A549 (cell line): ENCODE measurements at regions not wholly inside any gene's neighbourhood (a gene's known extent, or its start where the extent isn't known, plus 50 kb on each side); places are given as distances from the start of the nearest gene placed in this dataset.

Source experiments
- ATAC-seq, 2 experiments: fragments of 200-7000 bp in 1 of 2; fragments of >200 bp in 1 of 2; cut with Nextera tagmentation in 1 of 2; cut with Tn5 transposase in 1 of 2; 3 replicates each; pipeline versions ENCODE4 v1.8.0 to v1.9.1; 2018 to 2020; ENCODE audit warnings: mild to moderate bottlenecking in 1 of 2, moderate library complexity in 1 of 2
- CTCF ChIA-PET: fragments of 300-600 bp; sonication (Branson Sonifier 250); formaldehyde crosslinking; extraction: SDS; loops from one replicate; lab custom pipeline; 2021; ENCODE audit warnings: antibody characterized with exemption, inconsistent platforms; lab: Yijun Ruan, JAX
- POLR2A ChIA-PET: fragments of 350-600 bp; formaldehyde crosslinking; extraction: SDS; loops from one replicate; lab custom pipeline; 2021; ENCODE audit warnings: antibody characterized with exemption, inconsistent platforms; lab: Yijun Ruan, JAX
- DNase-seq, 2 experiments: peaks; one replicate each; pipeline versions ENCODE4 v3.0.0 to v3.0.0-alpha.2; 2011 to 2016; ENCODE audit warnings: low read depth in 1 of 2, low spot score in 1 of 2
- FAIRE-seq: peaks from 2 replicates; lab custom pipeline; 2011; peaks lifted over from hg19 to GRCh38; lab: Jason Lieb, UNC
- H3K27ac ChIP-seq, 2 experiments: fragments of >200 bp; sonication (Bioruptor Twin); formaldehyde crosslinking; 3 replicates each; pipeline ENCODE4 v1.5.1; 2016 to 2017
- H3K4me1 ChIP-seq: fragments of >200 bp; sonication (Bioruptor Twin); formaldehyde crosslinking; 3 replicates; pipeline ENCODE4 v1.6.1; 2016
- H3K4me2 ChIP-seq: fragments of >200 bp; sonication (Bioruptor Twin); formaldehyde crosslinking; 3 replicates; pipeline ENCODE4 v1.6.1; 2016
- H3K4me3 ChIP-seq: fragments of >200 bp; sonication (Bioruptor Twin); formaldehyde crosslinking; 3 replicates; pipeline ENCODE4 v1.5.1; 2016
- H3K9me3 ChIP-seq: fragments of >200 bp; sonication (Bioruptor Twin); formaldehyde crosslinking; 3 replicates; pipeline ENCODE4 v1.6.1; 2016
- CBX2 ChIP-seq: fragments of 200-600 bp; sonication (generic); IDR thresholded peaks from 2 replicates; pipeline ENCODE4 v1.6.1; 2016; ENCODE audit warnings: low read depth, mild to moderate bottlenecking, borderline replicate concordance
- CBX8 ChIP-seq: fragments of 200-600 bp; sonication (generic); IDR thresholded peaks from 2 replicates; pipeline ENCODE4 v1.6.1; 2016
- EHF ChIP-seq: fragments of 250-450 bp; sonication (Bioruptor Pico); IDR thresholded peaks from 2 replicates; pipeline ENCODE4 v1.5.0; 2020; ENCODE audit warnings: mild to moderate bottlenecking
- EHMT2 ChIP-seq: fragments of 200-600 bp; sonication (generic); IDR thresholded peaks from 2 replicates; pipeline ENCODE4 v1.6.1; 2016; ENCODE audit warnings: antibody characterized with exemption, low read depth, mild to moderate bottlenecking, moderate library complexity
- FOSB ChIP-seq: fragments of 250-450 bp; sonication (Bioruptor Pico); IDR thresholded peaks from 2 replicates; pipeline ENCODE4 v1.5.0; 2020; ENCODE audit warnings: mild to moderate bottlenecking, moderate library complexity
- HDAC2 ChIP-seq: fragments of 200-600 bp; sonication (generic); IDR thresholded peaks from 2 replicates; pipeline ENCODE4 v1.6.1; 2016
- HES2 ChIP-seq: fragments of >200 bp; sonication (Bioruptor Twin); formaldehyde crosslinking; IDR thresholded peaks from 2 replicates; pipeline ENCODE4 v1.6.1; 2016
- HEYL ChIP-seq: fragments of 250-450 bp; sonication (Bioruptor Pico); IDR thresholded peaks from 2 replicates; pipeline ENCODE4 v1.8.0; 2021; ENCODE audit warnings: mild to moderate bottlenecking, moderate library complexity
- JUN ChIP-seq, 2 experiments: fragments of >200 bp; sonication (Bioruptor Twin); formaldehyde crosslinking; IDR thresholded peaks; 2 replicates in 1 of 2; 3 replicates in 1 of 2; pipeline ENCODE4 v1.6.1; 2016 to 2017
- KDM5A ChIP-seq: fragments of 200-600 bp; sonication (generic); IDR thresholded peaks from 2 replicates; pipeline ENCODE4 v1.6.1; 2016; ENCODE audit warnings: antibody characterized with exemption, mild to moderate bottlenecking
- MAFK ChIP-seq: fragments of 450-650 bp; IDR thresholded peaks from 2 replicates; pipeline ENCODE4 v1.6.1; 2014; ENCODE audit not compliant: partially characterized antibody
- MYC ChIP-seq: IDR thresholded peaks from 2 replicates; pipeline ENCODE4 v1.6.1; 2012; ENCODE audit warnings: mild to moderate bottlenecking, inconsistent platforms, low read length, improper control_type of control experiment, borderline replicate concordance
- NPAS2 ChIP-seq: fragments of 250-450 bp; sonication (Bioruptor Pico); IDR thresholded peaks from 2 replicates; pipeline ENCODE4 v1.8.0; 2022; ENCODE audit warnings: mild to moderate bottlenecking, moderate library complexity, borderline replicate concordance
- NR3C1 ChIP-seq: fragments of >200 bp; sonication (Bioruptor Twin); formaldehyde crosslinking; IDR thresholded peaks from 3 replicates; pipeline ENCODE4 v1.6.1; 2017
- RAD21 ChIP-seq, 2 experiments: fragments of >200 bp in 1 of 2; sonication (Bioruptor Twin) in 1 of 2; formaldehyde crosslinking in 1 of 2; IDR thresholded peaks in 1 of 2; conservative IDR thresholded peaks in 1 of 2; 2 replicates in 1 of 2; 3 replicates in 1 of 2; pipeline ENCODE4 v1.6.1; 2012 to 2018; ENCODE audit warnings: inconsistent platforms in 1 of 2
- RNF2 ChIP-seq: fragments of 200-600 bp; sonication (generic); IDR thresholded peaks from 2 replicates; pipeline ENCODE4 v1.6.1; 2016; ENCODE audit warnings: low read depth, mild to moderate bottlenecking, antibody characterized with exemption, moderate library complexity, borderline replicate concordance
- TP53 ChIP-seq: fragments of 250-450 bp; sonication (Bioruptor Pico); IDR thresholded peaks from 2 replicates; pipeline ENCODE4 v1.5.0; 2021; ENCODE audit warnings: mild to moderate bottlenecking, moderate library complexity
- ZC3H11A ChIP-seq: fragments of 450-650 bp; IDR thresholded peaks from 2 replicates; pipeline ENCODE4 v1.6.1; 2014; ENCODE audit warnings: antibody characterized with exemption, mild to moderate bottlenecking
- ZSCAN20 ChIP-seq: fragments of 250-450 bp; sonication (Bioruptor Pico); IDR thresholded peaks from 2 replicates; pipeline ENCODE4 v1.8.0; 2022; ENCODE audit warnings: mild to moderate bottlenecking, moderate library complexity
- WGBS: methylation state at CpG from one replicate; pipeline ENCODE4 v1.1.6; 2017; ENCODE audit errors: missing lambda C conversion rate; 5-methylcytosine and 5-hydroxymethylcytosine counted together
- TF ChIP-seq, protein P1 (sequence below): fragments of 250-450 bp; sonication (Bioruptor Pico); IDR thresholded peaks from 2 replicates; pipeline ENCODE4 v1.5.0; 2020; ENCODE audit warnings: low read depth, mild to moderate bottlenecking, moderate library complexity
- TF ChIP-seq, protein P2 (sequence below): IDR thresholded peaks from 2 replicates; pipeline ENCODE4 v1.6.1; 2012
- TF ChIP-seq, protein P3 (sequence below): fragments of 250-450 bp; sonication (Bioruptor Pico); IDR thresholded peaks from 2 replicates; pipeline ENCODE4 v1.5.0; 2021; ENCODE audit warnings: mild to moderate bottlenecking, moderate library complexity, borderline replicate concordance
- TF ChIP-seq, protein P4 (sequence below): fragments of 150-350 bp; IDR thresholded peaks from 2 replicates; pipeline ENCODE4 v1.6.1; 2014; ENCODE audit warnings: low read depth, mild to moderate bottlenecking, low read length
- TF ChIP-seq, protein P5 (sequence below): IDR thresholded peaks from 2 replicates; pipeline ENCODE4 v1.6.1; 2012

DNA sequence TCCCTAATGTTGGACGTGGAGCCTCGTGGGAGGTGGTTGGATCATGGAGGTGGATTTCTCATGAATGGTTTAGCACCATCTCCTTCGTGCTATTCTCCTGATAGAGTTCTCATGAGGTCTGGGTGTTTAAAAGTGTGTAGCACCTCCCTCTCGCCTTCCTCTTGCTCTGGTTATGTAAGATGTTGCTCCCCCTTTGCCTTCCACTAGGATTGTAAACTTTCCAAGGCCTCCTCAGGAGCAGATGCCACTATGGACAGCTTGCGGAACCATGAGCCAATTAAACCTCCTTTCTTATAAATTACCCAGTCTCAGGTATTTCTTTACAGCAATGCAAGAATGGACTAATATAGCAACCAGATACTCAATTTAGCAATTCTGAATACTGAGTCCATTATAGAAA is 82.4 kb upstream of the PELI1 start:
- no peaks in the 10 kb centered on the region for H3K9me3 ChIP-seq
- DNase-seq (no peak), FAIRE-seq (no peak), ATAC-seq (no peak)
- no peak overlapping the region for H3K27ac ChIP-seq
- POLR2A ChIA-PET = no interaction called here
- H3K4me1 ChIP-seq = 0 out of 3 replicates have a peak, but pooled peaks cover 3% of the 10 kb centered on the region
- CTCF ChIA-PET = interaction anchor here (1.0 to 1.2 kb wide), 2 partner anchors 22 to 101 kb away, joined by 3 read pairs; no protein-coding TSS in a partner anchor
- H3K4me2 ChIP-seq = no peak overlapping the region
- no peak overlapping the region for H3K4me3 ChIP-seq
- TF ChIP-seq EHMT2 (no peak), NR3C1 (no peak), MAFK (no peak), TP53 (no peak), RAD21 (conservative IDR thresholded peaks at IDR 0.05 in 1 of 2, IDR thresholded peaks at IDR 0.05 in 1 of 2) (no peak), EHF (no peak), JUN (IDR thresholded peaks at IDR 0.05) (no peak), NPAS2 (no peak), CBX8 (no peak)
- TF ChIP-seq, protein P1, sequence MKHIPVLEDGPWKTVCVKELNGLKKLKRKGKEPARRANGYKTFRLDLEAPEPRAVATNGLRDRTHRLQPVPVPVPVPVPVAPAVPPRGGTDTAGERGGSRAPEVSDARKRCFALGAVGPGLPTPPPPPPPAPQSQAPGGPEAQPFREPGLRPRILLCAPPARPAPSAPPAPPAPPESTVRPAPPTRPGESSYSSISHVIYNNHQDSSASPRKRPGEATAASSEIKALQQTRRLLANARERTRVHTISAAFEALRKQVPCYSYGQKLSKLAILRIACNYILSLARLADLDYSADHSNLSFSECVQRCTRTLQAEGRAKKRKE = no peak
- TF ChIP-seq, protein P2, sequence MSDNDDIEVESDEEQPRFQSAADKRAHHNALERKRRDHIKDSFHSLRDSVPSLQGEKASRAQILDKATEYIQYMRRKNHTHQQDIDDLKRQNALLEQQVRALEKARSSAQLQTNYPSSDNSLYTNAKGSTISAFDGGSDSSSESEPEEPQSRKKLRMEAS = no peak
- 37% methylated on average over 5 of the region's 5 CpGs for WGBS

- TF ChIP-seq CBX8 (peak; percentile 43; the same call in 1 of the 2 replicates), RNF2 (peak; percentile 94)
- TF ChIP-seq, protein P3, sequence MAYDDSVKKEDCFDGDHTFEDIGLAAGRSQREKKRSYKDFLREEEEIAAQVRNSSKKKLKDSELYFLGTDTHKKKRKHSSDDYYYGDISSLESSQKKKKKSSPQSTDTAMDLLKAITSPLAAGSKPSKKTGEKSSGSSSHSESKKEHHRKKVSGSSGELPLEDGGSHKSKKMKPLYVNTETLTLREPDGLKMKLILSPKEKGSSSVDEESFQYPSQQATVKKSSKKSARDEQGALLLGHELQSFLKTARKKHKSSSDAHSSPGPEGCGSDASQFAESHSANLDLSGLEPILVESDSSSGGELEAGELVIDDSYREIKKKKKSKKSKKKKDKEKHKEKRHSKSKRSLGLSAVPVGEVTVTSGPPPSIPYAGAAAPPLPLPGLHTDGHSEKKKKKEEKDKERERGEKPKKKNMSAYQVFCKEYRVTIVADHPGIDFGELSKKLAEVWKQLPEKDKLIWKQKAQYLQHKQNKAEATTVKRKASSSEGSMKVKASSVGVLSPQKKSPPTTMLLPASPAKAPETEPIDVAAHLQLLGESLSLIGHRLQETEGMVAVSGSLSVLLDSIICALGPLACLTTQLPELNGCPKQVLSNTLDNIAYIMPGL = no peak
- TF ChIP-seq, protein P4, sequence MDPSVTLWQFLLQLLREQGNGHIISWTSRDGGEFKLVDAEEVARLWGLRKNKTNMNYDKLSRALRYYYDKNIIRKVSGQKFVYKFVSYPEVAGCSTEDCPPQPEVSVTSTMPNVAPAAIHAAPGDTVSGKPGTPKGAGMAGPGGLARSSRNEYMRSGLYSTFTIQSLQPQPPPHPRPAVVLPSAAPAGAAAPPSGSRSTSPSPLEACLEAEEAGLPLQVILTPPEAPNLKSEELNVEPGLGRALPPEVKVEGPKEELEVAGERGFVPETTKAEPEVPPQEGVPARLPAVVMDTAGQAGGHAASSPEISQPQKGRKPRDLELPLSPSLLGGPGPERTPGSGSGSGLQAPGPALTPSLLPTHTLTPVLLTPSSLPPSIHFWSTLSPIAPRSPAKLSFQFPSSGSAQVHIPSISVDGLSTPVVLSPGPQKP = no peak
- Histone ChIP-seq H3K4me2 (peak overlapping the region; percentile 90), H3K4me1 (0 out of 3 replicates have a peak, but pooled peaks cover 3% of the 10 kb centered on the region), H3K9me3 (no peaks in the 10 kb centered on the region), H3K4me3 (peak overlapping the region; percentile 46), H3K27ac (peak overlapping the region in 1 of 2 experiments; percentile 38; a peak in 1 of 6 replicates)
- POLR2A ChIA-PET = no interaction called here
- ATAC-seq (peak in 1 of 2 experiments; percentile 32; a peak in 2 of 6 replicates), FAIRE-seq (no peak), DNase-seq (no peak)
- WGBS = 10% methylated on average over 7 of the region's 7 CpGs
- CTCF ChIA-PET = interaction anchor here (1.2 to 1.5 kb wide), 2 partner anchors 8 to 100 kb away, joined by 3 to 5 read pairs; no protein-coding TSS in a partner anchor
Observed at GRCh38 chr2:64227603-64228125, 83.4 kb upstream of the PELI1 start.

DNA sequence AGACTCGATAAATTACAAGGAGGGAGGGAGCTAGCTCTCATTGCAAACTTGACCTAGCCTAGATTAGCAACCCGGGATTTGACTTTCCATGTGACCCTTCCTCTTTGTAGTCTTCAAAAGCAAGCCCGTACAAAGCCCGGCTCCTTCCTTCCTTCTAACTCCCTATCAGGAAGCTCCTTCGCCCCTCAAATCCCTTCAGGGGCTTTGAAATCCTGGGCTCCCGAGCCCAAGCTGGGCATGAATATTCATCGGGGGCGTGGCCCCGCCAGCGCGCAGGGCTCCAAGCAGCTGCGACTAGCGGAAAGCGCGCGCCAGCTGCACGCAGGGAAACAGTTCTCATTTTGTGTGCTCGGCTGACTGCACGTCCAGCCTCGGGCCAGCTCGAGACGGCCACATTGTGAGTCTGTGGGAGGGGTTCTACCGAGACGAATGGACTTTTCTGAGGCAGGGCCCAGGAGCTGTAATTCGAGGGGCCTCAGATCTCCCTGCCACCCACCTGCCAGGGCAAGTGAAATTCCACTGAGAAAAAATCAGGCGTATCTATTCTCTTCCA is 84.0 kb upstream of the PELI1 start:
- 0 out of 3 replicates have a peak, but pooled peaks cover 3% of the 10 kb centered on the region for H3K4me1 ChIP-seq
- CTCF ChIA-PET = interaction anchor here (0.6 to 1.5 kb wide), 4 partner anchors 9 to 99 kb away, joined by 3 to 5 read pairs (median 4); no protein-coding TSS in a partner anchor
- WGBS = 3% methylated on average over 21 of the region's 26 CpGs
- H3K9me3 ChIP-seq = no peaks in the 10 kb centered on the region
- peak overlapping the region in 1 of 2 experiments; percentile 38; a peak in 2 of 6 replicates for H3K27ac ChIP-seq
- DNase-seq = peak; percentile 55 to 79
- H3K4me3 ChIP-seq = peak overlapping the region; percentile 46
- peak; percentile 94 to 97 for ATAC-seq
- H3K4me2 ChIP-seq = peak overlapping the region; percentile 90
- FAIRE-seq = no peak
- POLR2A ChIA-PET = no interaction called here
- TF ChIP-seq CBX2 (no peak), MAFK (no peak), HDAC2 (no peak), KDM5A (no peak), FOSB (CRISPR knock-in tag) (no peak), ZSCAN20 (CRISPR knock-in tag) (no peak), HEYL (CRISPR knock-in tag) (no peak), NPAS2 (no peak), ZC3H11A (no peak), EHMT2 (no peak), EHF (no peak), HES2 (no peak), MYC (no peak)
- TF ChIP-seq, protein P5, sequence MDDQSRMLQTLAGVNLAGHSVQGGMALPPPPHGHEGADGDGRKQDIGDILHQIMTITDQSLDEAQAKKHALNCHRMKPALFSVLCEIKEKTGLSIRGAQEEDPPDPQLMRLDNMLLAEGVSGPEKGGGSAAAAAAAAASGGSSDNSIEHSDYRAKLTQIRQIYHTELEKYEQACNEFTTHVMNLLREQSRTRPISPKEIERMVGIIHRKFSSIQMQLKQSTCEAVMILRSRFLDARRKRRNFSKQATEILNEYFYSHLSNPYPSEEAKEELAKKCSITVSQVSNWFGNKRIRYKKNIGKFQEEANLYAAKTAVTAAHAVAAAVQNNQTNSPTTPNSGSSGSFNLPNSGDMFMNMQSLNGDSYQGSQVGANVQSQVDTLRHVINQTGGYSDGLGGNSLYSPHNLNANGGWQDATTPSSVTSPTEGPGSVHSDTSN = no peak
- TF ChIP-seq, protein P2 = no peak
- TF ChIP-seq, protein P3 = no peak
